ENCODE measurements at regions not wholly inside any gene's neighbourhood (a gene's known extent, or its start where the extent isn't known, plus 50 kb on each side); places are given as distances from the start of the nearest gene placed in this dataset.

DNA sequence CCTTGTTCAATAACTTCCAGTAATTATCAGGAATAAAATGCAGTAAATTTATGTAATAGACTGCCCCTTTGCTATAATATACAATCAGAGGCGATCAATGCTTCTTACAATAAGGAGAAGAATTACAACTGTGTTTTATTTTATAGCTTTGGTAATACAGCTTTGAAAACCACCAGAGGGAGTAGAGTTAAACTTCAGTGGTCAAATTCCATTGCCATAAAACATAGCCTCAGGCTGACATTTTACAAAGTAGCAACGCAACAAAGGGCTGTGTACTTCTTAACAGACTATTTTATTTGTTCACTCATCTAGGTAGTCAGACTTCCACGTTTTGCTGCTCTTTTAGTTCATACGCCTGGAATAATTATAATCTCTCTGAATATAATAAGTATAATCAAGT lies 58.5 kb downstream of the TEX13C start:
- DNase-seq (ENCODE audit: low read depth): no peak
- TF ChIP-seq, protein P1, sequence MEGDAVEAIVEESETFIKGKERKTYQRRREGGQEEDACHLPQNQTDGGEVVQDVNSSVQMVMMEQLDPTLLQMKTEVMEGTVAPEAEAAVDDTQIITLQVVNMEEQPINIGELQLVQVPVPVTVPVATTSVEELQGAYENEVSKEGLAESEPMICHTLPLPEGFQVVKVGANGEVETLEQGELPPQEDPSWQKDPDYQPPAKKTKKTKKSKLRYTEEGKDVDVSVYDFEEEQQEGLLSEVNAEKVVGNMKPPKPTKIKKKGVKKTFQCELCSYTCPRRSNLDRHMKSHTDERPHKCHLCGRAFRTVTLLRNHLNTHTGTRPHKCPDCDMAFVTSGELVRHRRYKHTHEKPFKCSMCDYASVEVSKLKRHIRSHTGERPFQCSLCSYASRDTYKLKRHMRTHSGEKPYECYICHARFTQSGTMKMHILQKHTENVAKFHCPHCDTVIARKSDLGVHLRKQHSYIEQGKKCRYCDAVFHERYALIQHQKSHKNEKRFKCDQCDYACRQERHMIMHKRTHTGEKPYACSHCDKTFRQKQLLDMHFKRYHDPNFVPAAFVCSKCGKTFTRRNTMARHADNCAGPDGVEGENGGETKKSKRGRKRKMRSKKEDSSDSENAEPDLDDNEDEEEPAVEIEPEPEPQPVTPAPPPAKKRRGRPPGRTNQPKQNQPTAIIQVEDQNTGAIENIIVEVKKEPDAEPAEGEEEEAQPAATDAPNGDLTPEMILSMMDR (IDR thresholded peaks at IDR 0.05; ENCODE audit: insufficient read depth, low read length): no peak
- no peak overlapping the region for H3K4me3 ChIP-seq (ENCODE audit: low read depth, low read length)

DNA sequence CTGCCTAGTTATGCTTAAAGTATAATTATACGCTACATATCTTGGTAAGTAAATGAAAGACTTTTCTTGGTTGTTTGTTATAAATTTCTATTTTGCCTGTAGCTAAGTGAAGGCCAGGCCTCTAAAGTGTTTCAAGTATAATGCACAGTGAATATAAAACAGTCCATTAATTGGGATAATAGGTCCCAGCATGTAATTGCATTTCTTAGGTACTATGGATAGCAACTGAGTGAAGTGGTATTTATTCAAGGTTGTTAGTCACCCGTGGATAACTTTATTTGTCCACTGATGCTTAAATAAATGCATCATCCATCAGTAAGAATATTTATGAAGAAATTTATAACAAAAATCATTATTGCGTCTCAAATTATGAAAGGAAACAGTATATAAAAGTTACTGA lies 59.1 kb downstream of the TEX13C start:
- H3K4me3 ChIP-seq (ENCODE audit: low read depth, low read length): no peak overlapping the region
- TF ChIP-seq, protein P1 (IDR thresholded peaks at IDR 0.05; ENCODE audit: insufficient read depth, low read length): no peak
- DNase-seq (ENCODE audit: low read depth): no peak

DNA sequence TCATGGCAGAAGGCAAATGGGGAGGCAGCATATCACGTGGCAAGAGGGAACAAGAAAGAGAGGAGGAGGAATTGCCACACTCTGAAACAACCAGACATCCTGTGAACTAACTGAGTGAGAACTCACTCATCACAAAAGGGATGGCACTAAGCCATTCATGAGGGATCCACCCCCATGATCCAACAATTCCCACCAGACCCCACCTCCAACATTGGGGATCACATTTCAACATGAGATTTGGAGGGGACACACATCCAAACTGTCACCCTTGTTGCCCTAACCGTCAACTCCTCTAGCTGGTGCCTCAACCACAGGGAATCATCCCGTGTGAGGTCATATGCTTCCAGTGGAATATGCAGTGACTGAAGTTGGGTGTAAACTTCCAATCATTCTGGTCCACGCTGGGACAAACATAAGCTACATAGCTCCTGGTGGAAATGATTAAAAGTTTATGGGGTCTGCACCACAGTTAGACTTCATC lies 62.5 kb downstream of the TEX13C start:
- TF ChIP-seq, protein P1 (IDR thresholded peaks at IDR 0.05; ENCODE audit: insufficient read depth, low read length): no peak
- H3K4me3 ChIP-seq (ENCODE audit: low read depth, low read length): no peak overlapping the region
- no peak for DNase-seq (ENCODE audit: low read depth)

DNA sequence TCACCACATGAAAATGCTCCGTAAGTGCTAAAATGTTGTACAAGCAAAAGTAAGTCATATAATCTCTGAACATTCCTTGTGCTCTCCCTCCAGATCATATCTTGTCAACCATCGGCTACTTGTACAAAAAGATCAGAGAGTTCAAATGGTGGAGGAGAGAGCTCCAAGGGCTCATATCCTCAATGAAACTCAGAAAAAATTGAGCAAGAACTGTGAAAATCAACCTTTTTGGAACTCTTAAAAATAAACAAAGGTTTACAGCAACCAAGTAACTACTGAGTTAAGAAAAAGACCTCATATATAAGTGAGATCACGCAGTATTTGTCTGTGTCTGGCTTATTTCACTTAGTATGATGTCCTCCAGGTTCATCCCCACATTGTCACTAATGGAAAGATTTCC lies 63.2 kb downstream of the TEX13C start:
- H3K4me3 ChIP-seq (ENCODE audit: low read depth, low read length): no peak overlapping the region
- TF ChIP-seq, protein P1 (IDR thresholded peaks at IDR 0.05; ENCODE audit: insufficient read depth, low read length): no peak
- no peak for DNase-seq (ENCODE audit: low read depth)

DNA sequence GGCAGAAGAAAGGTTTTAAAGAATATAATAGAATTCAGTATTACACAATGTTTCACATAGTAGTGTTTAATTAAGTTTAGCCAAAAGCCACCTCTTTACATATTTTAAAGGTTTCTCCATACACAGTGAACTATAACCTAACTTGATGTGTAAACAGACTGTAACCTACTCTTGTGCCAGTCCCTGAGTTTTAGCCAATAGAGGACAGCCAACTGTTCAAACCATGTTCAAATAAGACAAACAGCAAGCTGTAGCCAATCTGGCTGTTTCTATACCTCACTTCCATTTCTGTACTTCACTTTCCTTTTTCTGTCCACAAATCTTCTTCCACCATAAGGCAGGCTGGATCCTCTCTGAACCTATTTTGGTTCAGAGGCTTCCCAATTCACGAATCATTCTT lies 65.2 kb downstream of the TEX13C start:
- no peak for DNase-seq (ENCODE audit: low read depth)
- H3K4me3 ChIP-seq (ENCODE audit: low read depth, low read length): no peak overlapping the region
- TF ChIP-seq, protein P1 (IDR thresholded peaks at IDR 0.05; ENCODE audit: insufficient read depth, low read length): no peak

DNA sequence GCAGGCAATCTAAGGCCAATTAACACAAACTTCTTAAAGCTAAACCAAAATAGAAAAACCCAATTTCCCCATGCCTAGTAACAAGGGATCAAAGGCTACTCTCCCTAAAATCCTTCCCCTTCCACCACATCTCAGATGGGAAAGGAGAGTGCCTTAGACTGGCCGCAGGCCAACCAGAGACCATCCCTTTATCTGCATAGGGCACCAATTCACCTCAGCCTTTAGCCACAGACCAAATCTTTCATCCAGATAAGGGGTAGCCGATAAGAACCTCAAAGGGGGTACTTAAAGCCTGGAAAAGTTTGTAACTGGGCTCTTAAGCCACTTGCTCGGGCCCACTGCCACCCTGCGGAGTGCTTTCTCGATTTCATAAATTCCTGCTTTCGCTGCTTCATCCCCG lies 68.3 kb downstream of the TEX13C start:
- DNase-seq (ENCODE audit: low read depth): no peak
- TF ChIP-seq, protein P1 (IDR thresholded peaks at IDR 0.05; ENCODE audit: insufficient read depth, low read length): no peak
- H3K4me3 ChIP-seq (ENCODE audit: low read depth, low read length): no peak overlapping the region

DNA sequence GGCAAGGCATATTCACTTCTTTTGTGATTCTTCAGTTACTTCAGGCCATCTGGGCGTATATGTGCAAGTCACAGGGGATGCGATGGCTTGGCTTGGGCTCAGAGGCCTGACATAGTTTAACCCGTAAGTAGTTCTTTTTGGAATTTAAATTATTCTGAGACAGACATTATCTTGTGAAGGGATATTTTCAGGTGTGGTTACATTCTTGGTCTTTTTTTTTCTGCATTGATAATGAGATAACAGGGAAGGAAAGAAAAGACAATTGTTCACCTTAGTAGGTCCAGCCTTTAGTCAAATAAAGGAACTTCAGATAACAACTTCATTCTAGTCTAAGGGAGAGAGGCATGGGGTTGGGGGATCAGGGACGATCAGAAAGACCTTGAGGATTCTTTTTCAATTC lies 74.8 kb downstream of the TEX13C start:
- no peak for DNase-seq (ENCODE audit: low read depth)
- no peak overlapping the region for H3K4me3 ChIP-seq (ENCODE audit: low read depth, low read length)
- TF ChIP-seq, protein P1 (IDR thresholded peaks at IDR 0.05; ENCODE audit: insufficient read depth, low read length): no peak

Data from fibroblast of the aortic adventitia (primary cell).